HUES48 (cell line): ENCODE measurements at regions not wholly inside any gene's neighbourhood (a gene's known extent, or its start where the extent isn't known, plus 50 kb on each side); places are given as distances from the start of the nearest gene placed in this dataset.

ENCODE experiments used
- H3K27ac ChIP-seq: one replicate; pipeline ENCODE4 v1.7.0; 2013; ENCODE audit warnings: low read depth, low read length, inconsistent platforms
- H3K27me3 ChIP-seq: 2 replicates; pipeline ENCODE4 v1.6.1; 2013; ENCODE audit warnings: mild to moderate bottlenecking, low read length; ENCODE audit not compliant: control insufficient read depth, insufficient read depth
- H3K36me3 ChIP-seq: 2 replicates; pipeline ENCODE4 v1.6.1; 2013; ENCODE audit warnings: low read length; ENCODE audit not compliant: control insufficient read depth, insufficient read depth
- H3K4me1 ChIP-seq: 2 replicates; pipeline ENCODE4 v1.6.1; 2013; ENCODE audit warnings: mild to moderate bottlenecking, low read length; ENCODE audit not compliant: control insufficient read depth, insufficient read depth
- H3K4me3 ChIP-seq: 2 replicates; pipeline ENCODE4 v1.5.1; 2013; ENCODE audit warnings: mild to moderate bottlenecking, low read depth, low read length
- H3K9ac ChIP-seq: 2 replicates; pipeline ENCODE4 v1.6.1; 2013; ENCODE audit warnings: mild to moderate bottlenecking, low read depth, low read length, moderate library complexity
- H3K9me3 ChIP-seq: 2 replicates; pipeline ENCODE4 v1.6.1; 2013; ENCODE audit warnings: low read length; ENCODE audit not compliant: control insufficient read depth, insufficient read depth

- H3K36me3 ChIP-seq, result no peaks in the 10 kb centered on the region
- no peaks in the 10 kb centered on the region for H3K9me3 ChIP-seq
- H3K4me3 ChIP-seq, result no peak overlapping the region
- no peak overlapping the region for H3K9ac ChIP-seq
- H3K27ac ChIP-seq, result no peak overlapping the region
- H3K27me3 ChIP-seq, result no peaks in the 10 kb centered on the region
- H3K4me1 ChIP-seq, result no peaks in the 10 kb centered on the region
Measured at GRCh38 chr5:89967771-89968444, 441.6 kb downstream of the CETN3 start.

- Histone ChIP-seq H3K4me3 (no peak overlapping the region), H3K36me3 (no peaks in the 10 kb centered on the region), H3K9ac (no peak overlapping the region), H3K27ac (no peak overlapping the region), H3K4me1 (peaks cover 2% of the 10 kb centered on the region; the same call in 1 of the 2 replicates), H3K27me3 (no peaks in the 10 kb centered on the region), H3K9me3 (no peaks in the 10 kb centered on the region)
Measured at GRCh38 chr5:89956838-89957237, 452.7 kb downstream of the CETN3 start.

- Histone ChIP-seq H3K27ac (no peak overlapping the region), H3K4me1 (peaks cover 8% of the 10 kb centered on the region), H3K4me3 (no peak overlapping the region), H3K27me3 (no peaks in the 10 kb centered on the region), H3K36me3 (no peaks in the 10 kb centered on the region), H3K9ac (no peak overlapping the region), H3K9me3 (no peaks in the 10 kb centered on the region)
Measured at GRCh38 chr5:89954916-89955315, 454.6 kb downstream of the CETN3 start.

GRCh38 chr5:89951876-89952275 lies 457.7 kb downstream of the CETN3 start:
- peaks cover 8% of the 10 kb centered on the region for H3K4me1 ChIP-seq
- no peaks in the 10 kb centered on the region for H3K36me3 ChIP-seq

GRCh38 chr5:89950234-89950633 lies 459.3 kb downstream of the CETN3 start:
- no peaks in the 10 kb centered on the region for H3K27me3 ChIP-seq
- no peak overlapping the region for H3K27ac ChIP-seq
- H3K4me1 ChIP-seq, result peaks cover 8% of the 10 kb centered on the region
- H3K9ac ChIP-seq, result no peak overlapping the region
- no peaks in the 10 kb centered on the region for H3K9me3 ChIP-seq
- no peak overlapping the region for H3K4me3 ChIP-seq
- no peaks in the 10 kb centered on the region for H3K36me3 ChIP-seq

More at GRCh38 chr5:89951876-89952275, 457.7 kb downstream of the CETN3 start:
- H3K27me3 ChIP-seq, result no peaks in the 10 kb centered on the region
- H3K9ac ChIP-seq, result no peak overlapping the region
- no peak overlapping the region for H3K4me3 ChIP-seq
- no peak overlapping the region for H3K27ac ChIP-seq
- no peaks in the 10 kb centered on the region for H3K9me3 ChIP-seq

GRCh38 chr5:89948977-89949376 lies 460.6 kb downstream of the CETN3 start:
- no peaks in the 10 kb centered on the region for H3K9me3 ChIP-seq
- H3K36me3 ChIP-seq, result no peaks in the 10 kb centered on the region
- H3K4me3 ChIP-seq, result no peak overlapping the region
- peaks cover 16% of the 10 kb centered on the region for H3K4me1 ChIP-seq
- no peak overlapping the region for H3K9ac ChIP-seq
- H3K27ac ChIP-seq, result no peak overlapping the region
- no peaks in the 10 kb centered on the region for H3K27me3 ChIP-seq

- H3K4me1 ChIP-seq, result peaks cover 25% of the 10 kb centered on the region
- H3K4me3 ChIP-seq, result no peak overlapping the region
- no peaks in the 10 kb centered on the region for H3K9me3 ChIP-seq
- no peak overlapping the region for H3K27ac ChIP-seq
- no peaks in the 10 kb centered on the region for H3K36me3 ChIP-seq
- H3K9ac ChIP-seq, result no peak overlapping the region
- H3K27me3 ChIP-seq, result no peaks in the 10 kb centered on the region
Measured at GRCh38 chr5:89946916-89947315, 462.6 kb downstream of the CETN3 start.

GRCh38 chr5:89946508-89946907 lies 463.0 kb downstream of the CETN3 start:
- Histone ChIP-seq H3K27ac (no peak overlapping the region), H3K36me3 (no peaks in the 10 kb centered on the region), H3K4me1 (peaks cover 20% of the 10 kb centered on the region), H3K4me3 (no peak overlapping the region), H3K9me3 (no peaks in the 10 kb centered on the region), H3K27me3 (no peaks in the 10 kb centered on the region), H3K9ac (no peak overlapping the region)

- Histone ChIP-seq H3K4me3 (no peak overlapping the region), H3K9ac (no peak overlapping the region), H3K27ac (no peak overlapping the region), H3K4me1 (peaks cover 18% of the 10 kb centered on the region), H3K27me3 (no peaks in the 10 kb centered on the region), H3K9me3 (no peaks in the 10 kb centered on the region), H3K36me3 (no peaks in the 10 kb centered on the region)
Measured at GRCh38 chr5:89942171-89942570, 467.4 kb downstream of the CETN3 start.

- Histone ChIP-seq H3K36me3 (no peaks in the 10 kb centered on the region), H3K27ac (no peak overlapping the region), H3K9ac (no peak overlapping the region), H3K9me3 (no peaks in the 10 kb centered on the region), H3K4me3 (no peak overlapping the region), H3K4me1 (peaks cover 3% of the 10 kb centered on the region; the same call in 1 of the 2 replicates), H3K27me3 (no peaks in the 10 kb centered on the region)
Measured at GRCh38 chr5:89936576-89936975, 473.0 kb downstream of the CETN3 start.

- H3K27me3 ChIP-seq, result no peaks in the 10 kb centered on the region
- no peaks in the 10 kb centered on the region for H3K36me3 ChIP-seq
- H3K9me3 ChIP-seq, result no peaks in the 10 kb centered on the region
- no peak overlapping the region for H3K4me3 ChIP-seq
- no peak overlapping the region for H3K9ac ChIP-seq
- H3K4me1 ChIP-seq, result peaks cover 12% of the 10 kb centered on the region; the same call in 1 of the 2 replicates
- no peak overlapping the region for H3K27ac ChIP-seq
Measured at GRCh38 chr5:89934069-89934468, 475.5 kb downstream of the CETN3 start.
